RWPE2 (cell line): ENCODE measurements at regions not wholly inside any gene's neighbourhood (a gene's known extent, or its start where the extent isn't known, plus 50 kb on each side); places are given as distances from the start of the nearest gene placed in this dataset.
"Not testable (repeated sequence)": the region's sequence is repeated elsewhere in the genome, so short reads cannot be mapped to it uniquely, and the experiment has no call there.

ENCODE experiments used
- ATAC-seq: fragments of 200-7000 bp; cut with Tn5 transposase; 3 replicates; pipeline ENCODE4 v1.9.1; 2021; ENCODE audit warnings: low read depth
- DNase-seq: peaks from one replicate; pipeline ENCODE4 v3.0.0-alpha.2; 2020; ENCODE audit warnings: low spot score
- H3K27ac ChIP-seq: fragments of 450-650 bp; 2 replicates; pipeline ENCODE4 v1.5.1; 2017; ENCODE audit warnings: mild to moderate bottlenecking; ENCODE audit not compliant: poor library complexity, severe bottlenecking
- H3K27me3 ChIP-seq: fragments of 250-450 bp; sonication (Bioruptor Pico); 2 replicates; pipeline ENCODE4 v1.5.1; 2021; ENCODE audit warnings: mild to moderate bottlenecking, moderate library complexity; ENCODE audit not compliant: insufficient read depth, poor library complexity, severe bottlenecking
- H3K36me3 ChIP-seq: fragments of 250-450 bp; sonication (Bioruptor Pico); 2 replicates; pipeline ENCODE4 v1.5.1; 2020; ENCODE audit warnings: low read depth, mild to moderate bottlenecking, moderate library complexity
- H3K4me1 ChIP-seq: fragments of 250-450 bp; sonication (Bioruptor Pico); 2 replicates; pipeline ENCODE4 v1.5.1; 2021; ENCODE audit warnings: mild to moderate bottlenecking, moderate library complexity; ENCODE audit not compliant: insufficient read depth, poor library complexity, severe bottlenecking
- H3K4me3 ChIP-seq: fragments of 250-450 bp; sonication (Bioruptor Pico); 2 replicates; pipeline ENCODE4 v1.5.1; 2021; ENCODE audit warnings: mild to moderate bottlenecking, moderate library complexity; ENCODE audit not compliant: severe bottlenecking
- H3K9me3 ChIP-seq: fragments of 250-450 bp; sonication (Bioruptor Pico); 2 replicates; pipeline ENCODE4 v1.5.1; 2021; ENCODE audit warnings: mild to moderate bottlenecking, moderate library complexity; ENCODE audit not compliant: severe bottlenecking
- CTCF ChIP-seq: fragments of 450-650 bp; IDR thresholded peaks from one replicate; pipeline ENCODE4 v1.5.1; 2017; ENCODE audit warnings: mild to moderate bottlenecking, moderate library complexity; ENCODE audit not compliant: poor library complexity, severe bottlenecking

- H3K27ac ChIP-seq, result no peak overlapping the region
- H3K36me3 ChIP-seq, result no peaks in the 10 kb centered on the region
- H3K9me3 ChIP-seq, result no peaks in the 10 kb centered on the region
- no peaks in the 10 kb centered on the region for H3K27me3 ChIP-seq
- H3K4me3 ChIP-seq, result no peak overlapping the region
- ATAC-seq (no peak), DNase-seq (no peak)
- TF ChIP-seq CTCF, result no peak
- H3K4me1 ChIP-seq, result no peaks in the 10 kb centered on the region
These were observed 2117.6 kb downstream of the PCDH9 start for GRCh38 chr13:65112531-65112941.

- no peak for ATAC-seq
- no peak for DNase-seq
- H3K36me3 ChIP-seq, result no peaks in the 10 kb centered on the region
- no peaks in the 10 kb centered on the region for H3K4me1 ChIP-seq
- H3K27ac ChIP-seq, result no peak overlapping the region
- no peaks in the 10 kb centered on the region for H3K9me3 ChIP-seq
- no peaks in the 10 kb centered on the region for H3K27me3 ChIP-seq
- no peak overlapping the region for H3K4me3 ChIP-seq
- TF ChIP-seq CTCF, result no peak
These were observed 2118.0 kb downstream of the PCDH9 start for GRCh38 chr13:65112123-65112522.

GRCh38 chr13:65111223-65111622 is 2118.9 kb downstream of the PCDH9 start:
- DNase-seq (no peak), ATAC-seq (no peak)
- Histone ChIP-seq H3K9me3 (no peaks in the 10 kb centered on the region), H3K27me3 (no peaks in the 10 kb centered on the region), H3K36me3 (no peaks in the 10 kb centered on the region), H3K27ac (no peak overlapping the region), H3K4me3 (no peak overlapping the region), H3K4me1 (no peaks in the 10 kb centered on the region)
- TF ChIP-seq CTCF, result no peak

- not testable (repeated sequence) for H3K4me1 ChIP-seq, H3K36me3 ChIP-seq, H3K27me3 ChIP-seq, H3K4me3 ChIP-seq, H3K27ac ChIP-seq, ATAC-seq, DNase-seq, H3K9me3 ChIP-seq
These were observed 2125.7 kb downstream of the PCDH9 start for GRCh38 chr13:65104436-65104835.

GRCh38 chr13:65103351-65103750 is 2126.8 kb downstream of the PCDH9 start:
- H3K4me3 ChIP-seq, result no peak overlapping the region
- TF ChIP-seq CTCF, result no peak
- ATAC-seq, result no peak
- H3K27me3 ChIP-seq, result no peaks in the 10 kb centered on the region
- DNase-seq, result no peak
- H3K9me3 ChIP-seq, result no peaks in the 10 kb centered on the region
- no peaks in the 10 kb centered on the region for H3K36me3 ChIP-seq
- no peaks in the 10 kb centered on the region for H3K4me1 ChIP-seq
- no peak overlapping the region for H3K27ac ChIP-seq
